Calu3 (cell line): ENCODE measurements at regions not wholly inside any gene's neighbourhood (a gene's known extent, or its start where the extent isn't known, plus 50 kb on each side); places are given as distances from the start of the nearest gene placed in this dataset.

Experiments
- BruUV-seq: library from RNA; stranded (reverse); fragments of 400-500 nt; replicated peaks from 2 replicates; lab custom pipeline; 2021; lab: Mats Ljungman, UMichigan
- CTCF ChIA-PET: fragments of 300-600 bp; sonication (Branson Sonifier 250); formaldehyde crosslinking; loops from one replicate; lab custom pipeline; 2022; ENCODE audit warnings: antibody characterized with exemption; lab: Charles Lee
- DNase-seq: peaks from one replicate; pipeline ENCODE4 v3.0.0; 2022
- H3K27ac Mint-ChIP-seq: one replicate; pipeline ENCODE4 v1.8.0; 2022; ENCODE audit warnings: mixed read lengths; ENCODE audit not compliant: unreplicated experiment
- H3K27me3 Mint-ChIP-seq: one replicate; pipeline ENCODE4 v1.8.0; 2022; ENCODE audit warnings: mixed read lengths; ENCODE audit not compliant: unreplicated experiment
- H3K36me3 Mint-ChIP-seq: one replicate; pipeline ENCODE4 v1.8.0; 2022; ENCODE audit warnings: mild to moderate bottlenecking, moderate library complexity, mixed read lengths; ENCODE audit not compliant: insufficient read depth, unreplicated experiment
- H3K4me1 Mint-ChIP-seq: one replicate; pipeline ENCODE4 v1.8.0; 2022; ENCODE audit warnings: mild to moderate bottlenecking, low read depth, mixed read lengths; ENCODE audit not compliant: unreplicated experiment
- H3K4me3 Mint-ChIP-seq: one replicate; pipeline ENCODE4 v1.8.0; 2022; ENCODE audit warnings: mild to moderate bottlenecking, low read depth, moderate library complexity, mixed read lengths; ENCODE audit not compliant: unreplicated experiment
- H3K9me3 Mint-ChIP-seq: one replicate; pipeline ENCODE4 v1.8.0; 2022; ENCODE audit warnings: low read depth, mixed read lengths; ENCODE audit not compliant: unreplicated experiment
- intact Hi-C: fragments of 100-400 bp; cut with micrococcal nuclease; formaldehyde crosslinking; loops from one replicate; pipeline ENCODE4 v1.10.0; 2022; ENCODE audit not compliant: unreplicated experiment
- TF ChIP-seq, protein P1 (sequence below): fragments of 200-600 bp; IDR thresholded peaks from one replicate; pipeline ENCODE4 v1.8.0; 2022; ENCODE audit warnings: antibody characterized with exemption; ENCODE audit not compliant: unreplicated experiment

DNA sequence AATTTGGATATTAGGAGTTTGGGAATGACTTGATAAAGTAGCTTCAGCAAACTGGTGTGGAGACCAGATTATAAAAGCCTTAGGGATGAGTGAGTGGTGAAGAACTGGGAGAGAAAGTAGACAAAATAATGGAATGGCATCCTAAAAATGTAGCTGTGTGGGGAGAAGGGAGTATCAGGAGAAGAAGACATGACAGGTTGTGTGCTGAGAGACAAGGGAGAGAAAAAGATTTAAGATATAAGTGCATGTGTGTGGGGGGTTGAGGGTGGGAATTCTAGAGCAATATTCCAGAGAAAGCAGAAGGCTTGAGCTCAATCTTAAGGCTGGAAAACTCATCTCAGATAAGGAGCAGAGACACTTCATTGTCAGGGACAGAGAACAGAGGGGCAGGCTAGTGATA is 159.5 kb downstream of the HNMT start:
- Mint-ChIP-seq H3K4me1 (no peaks in the 10 kb centered on the region), H3K27me3 (no peaks in the 10 kb centered on the region), H3K36me3 (no peaks in the 10 kb centered on the region), H3K27ac (no peak overlapping the region), H3K9me3 (no peaks in the 10 kb centered on the region), H3K4me3 (no peak overlapping the region)
- TF ChIP-seq, protein P1, sequence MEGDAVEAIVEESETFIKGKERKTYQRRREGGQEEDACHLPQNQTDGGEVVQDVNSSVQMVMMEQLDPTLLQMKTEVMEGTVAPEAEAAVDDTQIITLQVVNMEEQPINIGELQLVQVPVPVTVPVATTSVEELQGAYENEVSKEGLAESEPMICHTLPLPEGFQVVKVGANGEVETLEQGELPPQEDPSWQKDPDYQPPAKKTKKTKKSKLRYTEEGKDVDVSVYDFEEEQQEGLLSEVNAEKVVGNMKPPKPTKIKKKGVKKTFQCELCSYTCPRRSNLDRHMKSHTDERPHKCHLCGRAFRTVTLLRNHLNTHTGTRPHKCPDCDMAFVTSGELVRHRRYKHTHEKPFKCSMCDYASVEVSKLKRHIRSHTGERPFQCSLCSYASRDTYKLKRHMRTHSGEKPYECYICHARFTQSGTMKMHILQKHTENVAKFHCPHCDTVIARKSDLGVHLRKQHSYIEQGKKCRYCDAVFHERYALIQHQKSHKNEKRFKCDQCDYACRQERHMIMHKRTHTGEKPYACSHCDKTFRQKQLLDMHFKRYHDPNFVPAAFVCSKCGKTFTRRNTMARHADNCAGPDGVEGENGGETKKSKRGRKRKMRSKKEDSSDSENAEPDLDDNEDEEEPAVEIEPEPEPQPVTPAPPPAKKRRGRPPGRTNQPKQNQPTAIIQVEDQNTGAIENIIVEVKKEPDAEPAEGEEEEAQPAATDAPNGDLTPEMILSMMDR: no peak
- intact Hi-C loops: no loop called here
- no peak for DNase-seq
- no TSS peak for BruUV-seq
- CTCF ChIA-PET: interaction anchor here (0.6 kb wide), 2 partner anchors 327 to 769 kb away, joined by 3 to 4 read pairs; no protein-coding TSS in a partner anchor

DNA sequence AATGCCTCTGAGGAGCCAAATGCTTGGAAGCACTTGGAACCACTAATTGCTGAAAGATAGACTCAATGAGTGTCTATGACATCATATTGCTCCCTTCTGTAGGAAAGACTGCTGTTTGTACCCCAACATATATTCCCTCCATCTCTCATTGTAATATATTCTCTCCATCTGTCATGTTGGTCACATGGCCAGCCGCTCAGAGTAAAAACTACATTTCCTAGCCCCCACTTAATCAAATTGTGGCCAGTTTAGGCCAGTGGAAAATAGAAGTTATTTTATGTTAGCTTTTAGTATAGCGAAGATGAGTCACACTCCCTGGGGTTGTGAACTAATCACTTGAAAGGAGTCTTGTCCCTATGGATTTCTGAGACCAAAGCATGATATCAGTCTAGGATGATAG is 160.2 kb downstream of the HNMT start:
- no peak overlapping the region for H3K4me3 Mint-ChIP-seq
- CTCF ChIA-PET: no interaction called here
- intact Hi-C loops: no loop called here
- no peaks in the 10 kb centered on the region for H3K4me1 Mint-ChIP-seq
- no peak for DNase-seq
- no peaks in the 10 kb centered on the region for H3K9me3 Mint-ChIP-seq
- no peaks in the 10 kb centered on the region for H3K36me3 Mint-ChIP-seq
- H3K27ac Mint-ChIP-seq: no peak overlapping the region
- BruUV-seq: no TSS peak
- H3K27me3 Mint-ChIP-seq: no peaks in the 10 kb centered on the region
- TF ChIP-seq, protein P1: no peak

DNA sequence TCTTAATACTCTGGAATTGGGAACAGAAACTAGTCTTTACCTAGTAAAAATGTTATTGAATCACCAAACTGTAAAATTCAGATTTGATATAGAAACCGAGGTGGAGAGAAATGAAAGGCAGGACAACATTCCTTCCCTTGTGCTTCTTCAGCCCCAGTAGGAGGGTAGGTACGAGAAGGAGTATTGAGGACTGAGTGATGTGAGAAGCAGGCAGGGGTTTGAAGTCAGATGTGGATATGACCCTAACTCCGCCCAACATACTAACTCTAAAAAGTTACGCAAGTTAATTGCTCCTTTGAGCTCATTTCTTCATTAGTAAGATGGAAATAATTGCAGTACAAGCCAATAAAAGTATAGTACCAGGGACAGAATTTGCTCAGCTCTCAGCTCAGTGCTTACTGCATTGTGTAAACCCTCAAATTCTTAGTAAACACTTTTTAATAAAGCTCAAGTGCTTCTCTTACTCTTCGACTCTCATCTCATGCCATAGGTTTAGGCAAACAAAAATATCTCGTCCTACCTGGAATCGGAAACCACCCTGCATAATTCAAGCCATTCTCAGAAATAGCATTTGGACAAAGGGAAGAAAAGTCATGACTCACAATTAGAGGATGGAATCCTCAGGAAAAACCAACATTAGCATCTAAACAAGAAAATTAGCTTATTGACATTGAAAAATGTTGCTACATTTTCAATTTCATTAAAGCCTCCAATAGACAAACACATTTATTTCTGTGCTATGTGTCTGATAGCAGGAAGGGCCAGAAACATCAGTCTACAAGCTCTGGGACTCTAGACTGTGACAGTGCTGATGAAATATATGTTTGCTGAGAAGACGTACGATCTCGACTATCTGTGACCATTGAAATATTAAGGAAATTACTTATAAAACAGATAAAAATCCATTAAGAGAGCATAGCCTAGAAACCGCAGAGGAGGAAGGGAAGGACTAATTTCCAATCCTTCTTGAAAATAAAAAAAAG is 161.3 kb downstream of the HNMT start:
- no peak overlapping the region for H3K27ac Mint-ChIP-seq
- CTCF ChIA-PET: interaction anchor here (0.6 kb wide), 1 partner anchor 717 kb away, joined by 4 read pairs; no protein-coding TSS in a partner anchor
- no peaks in the 10 kb centered on the region for H3K4me1 Mint-ChIP-seq
- H3K36me3 Mint-ChIP-seq: no peaks in the 10 kb centered on the region
- no peaks in the 10 kb centered on the region for H3K27me3 Mint-ChIP-seq
- no peak overlapping the region for H3K4me3 Mint-ChIP-seq
- TF ChIP-seq, protein P1: no peak
- BruUV-seq: no TSS peak
- intact Hi-C loops: no loop called here
- no peaks in the 10 kb centered on the region for H3K9me3 Mint-ChIP-seq
- no peak for DNase-seq

DNA sequence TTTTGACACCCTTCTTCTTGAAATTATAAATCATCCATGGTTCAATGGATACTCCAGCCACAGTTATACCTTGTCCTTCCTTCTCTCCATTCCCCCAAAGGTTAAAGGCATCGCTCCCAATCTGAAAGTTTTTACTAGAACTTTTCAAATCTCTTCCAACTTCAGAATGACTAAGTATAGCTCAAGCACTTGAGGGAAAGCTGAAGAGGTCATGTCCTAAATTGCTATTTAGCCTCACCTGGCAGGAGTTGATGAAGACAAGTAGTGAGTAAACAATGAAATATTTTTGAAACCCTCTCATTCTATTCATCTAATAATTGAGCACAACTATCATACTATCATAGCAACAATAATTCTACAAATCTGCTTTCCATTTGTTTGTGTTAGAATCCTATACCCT is 167.8 kb downstream of the HNMT start:
- no TSS peak for BruUV-seq
- TF ChIP-seq, protein P1: no peak
- intact Hi-C loops: no loop called here
- H3K9me3 Mint-ChIP-seq: no peaks in the 10 kb centered on the region
- no peak overlapping the region for H3K27ac Mint-ChIP-seq
- no peak overlapping the region for H3K4me3 Mint-ChIP-seq
- CTCF ChIA-PET: no interaction called here
- DNase-seq: no peak
- H3K4me1 Mint-ChIP-seq: no peaks in the 10 kb centered on the region
- H3K27me3 Mint-ChIP-seq: no peaks in the 10 kb centered on the region
- no peaks in the 10 kb centered on the region for H3K36me3 Mint-ChIP-seq
